ENCODE measurements at regions not wholly inside any gene's neighbourhood (a gene's known extent, or its start where the extent isn't known, plus 50 kb on each side); places are given as distances from the start of the nearest gene placed in this dataset.

- intact Hi-C loops (cut with DNase I): no loop called here
- Histone ChIP-seq H3K36me3 (no peaks in the 10 kb centered on the region), H3K9me3 (no peaks in the 10 kb centered on the region), H3K4me1 (no peaks in the 10 kb centered on the region), H3K27me3 (ENCODE audit: low read depth) (no peaks in the 10 kb centered on the region), H3K27ac (no peak overlapping the region), H3K4me3 (no peak overlapping the region)
- ATAC-seq (no peak), DNase-seq (no peak)
- TF ChIP-seq CTCF (IDR thresholded peaks at IDR 0.05): no peak
Measured at GRCh38 chr14:100972118-100972897, 68.8 kb upstream of the RTL1 start.

GRCh38 chr14:100975671-100976070, 72.1 kb upstream of the RTL1 start:
- H3K27me3 ChIP-seq (ENCODE audit: low read depth): no peaks in the 10 kb centered on the region
- no peak for DNase-seq
- no peak for ATAC-seq
- no peaks in the 10 kb centered on the region for H3K36me3 ChIP-seq
- no peaks in the 10 kb centered on the region for H3K9me3 ChIP-seq
- no peaks in the 10 kb centered on the region for H3K4me1 ChIP-seq
- no peak for TF ChIP-seq CTCF (IDR thresholded peaks at IDR 0.05)
- H3K27ac ChIP-seq: no peak overlapping the region
- H3K4me3 ChIP-seq: no peak overlapping the region
- intact Hi-C loops (cut with DNase I): no loop called here

GRCh38 chr14:100979079-100979478, 75.6 kb upstream of the RTL1 start:
- H3K27ac ChIP-seq: no peak overlapping the region
- no peak overlapping the region for H3K4me3 ChIP-seq
- no peak for TF ChIP-seq CTCF (IDR thresholded peaks at IDR 0.05)
- DNase-seq (no peak), ATAC-seq (no peak)
- no peaks in the 10 kb centered on the region for H3K27me3 ChIP-seq (ENCODE audit: low read depth)
- no peaks in the 10 kb centered on the region for H3K36me3 ChIP-seq
- no peaks in the 10 kb centered on the region for H3K9me3 ChIP-seq
- intact Hi-C loops (cut with DNase I): no loop called here
- no peaks in the 10 kb centered on the region for H3K4me1 ChIP-seq

DNA sequence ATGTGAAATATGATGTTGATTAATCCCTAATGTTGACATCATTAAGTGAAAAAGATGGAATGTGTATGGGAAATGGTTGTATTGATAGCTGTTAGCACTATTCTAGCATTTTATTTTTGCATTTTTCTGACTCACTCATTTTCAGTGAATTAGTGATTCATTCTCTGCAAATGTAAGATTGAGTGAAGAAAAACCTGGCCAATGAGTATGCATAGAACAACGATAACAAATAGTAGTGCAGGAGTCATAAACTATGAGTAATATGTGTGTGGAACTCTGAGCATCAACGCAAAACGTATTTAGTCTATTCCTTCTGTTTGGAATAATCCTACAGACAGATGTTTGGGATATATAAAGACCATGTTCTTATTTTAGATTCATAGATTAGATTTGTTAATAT, 76.3 kb upstream of the RTL1 start:
- no peaks in the 10 kb centered on the region for H3K27me3 ChIP-seq (ENCODE audit: low read depth)
- no peak for TF ChIP-seq CTCF (IDR thresholded peaks at IDR 0.05)
- H3K4me3 ChIP-seq: no peak overlapping the region
- H3K27ac ChIP-seq: no peak overlapping the region
- H3K9me3 ChIP-seq: no peaks in the 10 kb centered on the region
- intact Hi-C loops (cut with DNase I): no loop called here
- no peaks in the 10 kb centered on the region for H3K4me1 ChIP-seq
- ATAC-seq (no peak), DNase-seq (no peak)
- H3K36me3 ChIP-seq: no peaks in the 10 kb centered on the region

GRCh38 chr14:100980823-100981222, 77.3 kb upstream of the RTL1 start:
- no peak overlapping the region for H3K27ac ChIP-seq
- H3K36me3 ChIP-seq: no peaks in the 10 kb centered on the region
- ATAC-seq: no peak
- DNase-seq: no peak
- H3K4me3 ChIP-seq: no peak overlapping the region
- H3K27me3 ChIP-seq (ENCODE audit: low read depth): no peaks in the 10 kb centered on the region
- intact Hi-C loops (cut with DNase I): no loop called here
- no peaks in the 10 kb centered on the region for H3K9me3 ChIP-seq
- no peaks in the 10 kb centered on the region for H3K4me1 ChIP-seq
- no peak for TF ChIP-seq CTCF (IDR thresholded peaks at IDR 0.05)

Data from lower lobe of right lung (tissue), 2 donors.